HG02973 (cell line): ENCODE measurements at regions not wholly inside any gene's neighbourhood (a gene's known extent, or its start where the extent isn't known, plus 50 kb on each side); places are given as distances from the start of the nearest gene placed in this dataset.
"Not testable (repeated sequence)": the region's sequence is repeated elsewhere in the genome, so short reads cannot be mapped to it uniquely, and the experiment has no call there.

Experiments
- ATAC-seq: cut with Tn5 transposase; IDR thresholded peaks from one replicate; pipeline ENCODE4 v1.9.1; 2021; ENCODE audit warnings: moderate library complexity; ENCODE audit not compliant: unreplicated experiment

DNA sequence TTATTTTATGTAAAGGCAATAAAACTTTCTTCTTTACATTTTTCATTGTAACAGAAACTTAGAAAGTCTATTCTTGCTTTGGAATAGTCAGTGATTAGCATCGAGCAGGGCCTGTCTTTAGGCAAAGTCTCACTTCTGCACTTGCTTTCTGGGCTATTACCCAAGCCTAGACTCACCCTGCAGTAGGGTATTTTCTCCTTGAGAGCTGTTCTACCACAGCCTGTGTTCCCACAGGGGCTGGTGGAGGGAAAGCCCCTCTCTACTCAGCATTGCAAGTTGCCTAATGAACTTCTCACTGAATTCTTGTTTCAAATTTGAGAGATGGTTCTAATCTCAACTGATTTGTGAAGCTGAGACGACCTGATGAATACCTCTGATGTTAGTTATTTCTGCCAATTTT, 111.7 kb upstream of the KLHL14 start:
- peak; percentile 68 for ATAC-seq

DNA sequence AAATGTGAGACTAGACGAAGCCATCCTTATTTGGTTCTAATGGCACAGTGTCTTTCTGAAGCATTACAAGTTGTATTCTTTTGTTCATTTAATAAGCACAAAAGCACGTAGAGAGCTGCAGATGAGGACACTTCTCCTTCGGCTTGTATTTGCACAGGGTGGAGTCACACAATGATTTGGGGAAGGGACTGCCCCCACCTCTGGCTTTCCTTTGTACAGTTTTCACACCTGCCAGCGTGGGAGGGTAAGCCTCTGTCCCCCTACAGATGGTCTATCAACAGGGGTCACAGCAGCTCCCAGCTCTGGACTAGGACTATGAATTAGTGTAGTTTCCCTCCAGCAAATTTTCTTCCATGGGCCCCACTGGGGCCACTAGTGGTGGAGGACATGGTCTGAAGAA, 108.2 kb upstream of the KLHL14 start:
- ATAC-seq: no peak

- no peak for ATAC-seq
Measured at GRCh38 chr18:32879497-32879896, 106.7 kb upstream of the KLHL14 start.

- no peak for ATAC-seq
Measured at GRCh38 chr18:32878436-32878835, 105.6 kb upstream of the KLHL14 start.

- ATAC-seq: no peak
Measured at GRCh38 chr18:32877371-32877770, 104.5 kb upstream of the KLHL14 start.

- ATAC-seq: no peak
Measured at GRCh38 chr18:32875625-32876024, 102.8 kb upstream of the KLHL14 start.

DNA sequence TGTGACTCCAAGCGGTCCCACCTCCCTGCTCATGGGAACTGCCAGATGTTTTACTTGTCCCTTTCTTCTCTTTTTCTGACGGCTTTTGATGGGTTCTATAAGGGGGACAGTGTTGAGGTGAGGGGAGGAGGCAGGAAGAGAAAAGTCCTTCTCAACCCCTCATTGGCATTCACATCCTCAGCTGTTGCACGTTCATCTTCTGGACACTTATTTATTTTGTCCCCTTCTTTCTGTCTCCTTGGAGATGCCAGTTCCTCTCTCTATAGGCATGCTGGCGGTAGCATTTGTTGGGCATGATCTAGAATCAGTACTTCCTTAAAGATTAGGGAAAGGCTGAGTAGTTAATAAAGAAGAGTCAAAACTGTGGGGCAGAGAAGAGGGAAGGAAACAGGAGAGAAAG, 99.0 kb upstream of the KLHL14 start:
- no peak for ATAC-seq

- ATAC-seq: no peak
Measured at GRCh38 chr18:32870611-32871010, 97.8 kb upstream of the KLHL14 start.

DNA sequence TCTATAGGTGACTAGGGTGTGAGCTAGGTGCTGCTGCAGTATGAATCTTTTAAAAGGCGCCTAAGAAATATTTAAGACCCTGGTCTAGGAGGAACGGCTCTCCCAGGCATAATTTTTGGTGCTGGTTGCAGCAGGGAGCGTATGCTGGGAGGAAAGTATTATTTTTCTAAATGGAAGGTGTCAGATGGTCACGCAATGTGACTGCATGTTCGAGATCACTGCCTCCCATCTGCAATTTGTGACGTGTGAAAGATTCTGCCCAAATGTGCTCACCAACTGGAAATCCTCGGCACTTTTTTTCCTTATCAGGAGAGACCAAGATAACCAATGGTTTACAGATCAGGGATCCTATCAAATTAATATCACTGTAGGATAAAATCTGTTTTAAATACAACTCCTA, 95.6 kb upstream of the KLHL14 start:
- no peak for ATAC-seq

DNA sequence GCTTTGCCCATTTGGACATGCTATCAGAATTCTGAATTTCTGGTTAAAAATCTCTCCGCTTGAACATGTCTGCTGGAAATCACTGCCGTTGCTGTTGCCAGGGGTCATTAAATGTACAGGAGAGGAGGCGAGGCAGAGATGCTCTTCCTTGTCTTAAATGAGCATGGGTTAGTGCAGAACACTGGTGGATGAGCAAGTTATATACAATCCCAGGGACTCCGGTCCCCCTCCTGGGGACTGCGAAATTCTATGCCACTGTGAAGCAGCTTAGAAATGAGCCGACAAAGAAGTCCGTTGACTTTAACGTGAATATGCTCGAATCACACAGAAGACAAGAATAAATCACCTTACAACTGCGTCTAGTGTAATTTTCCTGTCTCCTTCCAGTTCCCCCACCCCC, 95.1 kb upstream of the KLHL14 start:
- ATAC-seq: no peak

GRCh38 chr18:32867330-32867729, 94.5 kb upstream of the KLHL14 start:
- ATAC-seq: no peak

DNA sequence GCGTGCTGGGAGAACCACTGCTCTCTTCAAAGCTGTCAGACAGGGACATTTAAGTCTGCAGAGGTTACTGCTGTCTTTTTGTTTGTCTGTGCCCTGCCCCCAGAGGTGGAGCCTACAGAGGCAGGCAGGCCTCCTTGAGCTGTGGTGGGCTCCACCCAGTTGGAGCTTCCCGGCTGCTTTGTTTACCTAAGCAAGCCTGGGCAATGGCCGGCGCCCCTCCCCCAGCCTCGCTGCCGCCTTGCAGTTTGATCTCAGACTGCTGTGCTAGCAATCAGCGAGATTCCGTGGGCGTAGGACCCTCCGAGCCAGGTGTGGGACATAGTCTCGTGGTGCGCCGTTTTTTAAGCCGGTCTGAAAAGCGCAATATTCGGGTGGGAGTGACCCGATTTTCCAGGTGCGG, 89.2 kb upstream of the KLHL14 start:
- ATAC-seq: not testable (repeated sequence)

DNA sequence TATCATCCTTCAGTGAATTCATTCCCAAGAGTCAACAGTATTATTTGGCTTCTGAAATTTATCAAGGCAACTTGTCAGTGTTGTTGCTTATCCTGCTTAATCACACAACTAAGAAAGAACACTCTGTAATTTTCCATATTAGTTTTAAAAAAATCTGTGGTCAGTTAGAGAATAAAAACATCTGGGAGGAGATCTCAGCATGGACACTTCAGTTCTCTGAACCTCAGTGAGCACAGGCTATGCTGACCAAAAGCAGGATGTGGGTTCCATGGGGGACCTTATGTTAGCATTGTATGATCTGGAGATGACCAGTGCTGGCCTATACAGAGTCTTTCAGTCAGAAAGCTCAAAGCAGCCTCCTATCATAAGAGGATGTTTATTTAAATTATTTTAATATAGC, 79.1 kb upstream of the KLHL14 start:
- no peak for ATAC-seq

GRCh38 chr18:32848826-32849225, 76.0 kb upstream of the KLHL14 start:
- no peak for ATAC-seq

DNA sequence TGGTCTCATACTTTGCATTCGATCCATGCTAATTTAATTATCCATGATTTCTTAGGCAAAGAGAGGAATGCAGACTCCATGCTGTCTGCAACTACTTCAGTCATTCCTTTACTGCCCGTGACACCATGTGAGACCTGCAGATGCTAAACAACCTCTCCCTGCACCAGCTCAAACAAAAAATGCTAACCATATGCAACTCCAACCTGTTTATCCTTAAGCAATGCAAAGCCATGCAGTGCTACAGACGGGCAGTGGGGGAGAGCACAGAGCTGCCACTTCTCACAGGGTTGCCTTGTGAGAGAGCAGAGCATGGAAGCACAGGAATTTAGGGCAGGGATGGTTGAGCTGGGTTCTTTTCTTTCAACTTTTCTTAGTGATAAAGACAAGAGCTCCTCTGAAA, 74.9 kb upstream of the KLHL14 start:
- no peak for ATAC-seq

DNA sequence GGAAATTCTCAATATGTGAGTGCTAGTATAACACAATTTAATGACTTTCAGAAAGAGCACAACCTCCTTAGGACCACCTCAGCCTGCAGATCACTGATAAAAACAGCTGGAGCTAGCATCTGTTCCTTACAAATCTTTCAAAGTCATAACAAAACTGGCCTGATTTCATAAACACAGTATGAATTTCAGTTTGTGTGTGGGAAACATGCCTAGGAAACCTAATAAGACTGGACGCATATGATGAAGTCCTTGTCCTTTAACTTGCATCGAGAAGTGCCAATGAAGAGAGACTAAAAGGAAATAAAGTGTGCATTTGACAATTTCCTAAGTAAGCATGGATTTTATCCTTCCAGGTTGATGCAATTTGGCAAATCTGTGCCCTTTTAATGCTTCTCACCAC, 74.1 kb upstream of the KLHL14 start:
- ATAC-seq: no peak

DNA sequence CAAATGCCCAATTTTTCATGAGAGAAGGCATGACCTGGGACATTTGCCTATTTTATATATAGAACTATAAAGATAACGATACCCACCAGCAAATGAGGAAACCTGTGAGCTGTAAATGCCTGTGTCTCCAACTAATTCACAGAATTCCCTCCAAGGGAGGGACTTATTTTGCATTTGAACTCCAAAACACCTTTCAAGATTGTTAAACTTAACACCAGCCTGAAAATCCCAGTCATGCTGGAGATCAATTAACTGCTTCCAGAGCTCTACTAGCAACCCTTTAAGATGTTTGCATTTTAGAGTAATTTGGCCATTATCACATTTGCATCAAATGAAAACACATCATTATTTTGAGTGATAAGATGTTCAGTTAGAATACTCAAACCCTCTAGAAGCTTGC, 68.1 kb upstream of the KLHL14 start:
- no peak for ATAC-seq

DNA sequence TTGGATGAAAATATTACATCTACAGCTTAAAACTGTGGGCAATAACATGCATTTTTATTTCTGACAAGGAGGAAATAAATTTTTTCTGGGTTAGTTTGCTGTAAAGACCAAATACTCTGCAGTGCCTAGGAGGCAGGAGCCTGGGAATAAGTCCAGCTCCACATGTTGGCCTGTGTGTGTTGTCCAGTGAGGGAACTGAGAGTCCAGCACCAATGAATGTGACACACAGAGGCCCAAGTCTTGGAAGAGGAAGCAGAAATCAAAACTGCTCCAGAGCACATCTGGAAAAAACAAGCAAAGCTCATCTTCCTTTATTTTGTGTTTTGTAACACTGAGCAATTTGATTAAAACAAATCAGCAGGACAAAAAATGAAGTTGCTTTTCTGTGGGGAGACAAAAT, 63.1 kb upstream of the KLHL14 start:
- ATAC-seq: no peak

- no peak for ATAC-seq
Measured at GRCh38 chr18:32831781-32832180, 59.0 kb upstream of the KLHL14 start.

- no peak for ATAC-seq
Measured at GRCh38 chr18:32823226-32823625, 50.4 kb upstream of the KLHL14 start.
